GM21737 (cell line): ENCODE measurements at regions not wholly inside any gene's neighbourhood (a gene's known extent, or its start where the extent isn't known, plus 50 kb on each side); places are given as distances from the start of the nearest gene placed in this dataset.

Source experiments
- ATAC-seq: cut with Tn5 transposase; IDR thresholded peaks from one replicate; pipeline ENCODE4 v1.9.1; 2021; ENCODE audit warnings: mild to moderate bottlenecking, moderate library complexity; ENCODE audit not compliant: unreplicated experiment

- no peak for ATAC-seq
These were observed 65.7 kb upstream of the ADCY2 start for GRCh38 chr5:7330256-7330655.

- ATAC-seq: no peak
These were observed 64.8 kb upstream of the ADCY2 start for GRCh38 chr5:7331131-7331530.
